ENCODE measurements at regions not wholly inside any gene's neighbourhood (a gene's known extent, or its start where the extent isn't known, plus 50 kb on each side); places are given as distances from the start of the nearest gene placed in this dataset.

GRCh38 chr1:83776913-83777757, 221.8 kb downstream of the TTLL7 start:
- TF ChIP-seq CTCF (IDR thresholded peaks at IDR 0.05) (no peak), EZH2phosphoT487 (IDR thresholded peaks at IDR 0.05) (no peak), EZH2 (IDR thresholded peaks at IDR 0.05) (no peak)
